ENCODE measurements at regions not wholly inside any gene's neighbourhood (a gene's known extent, or its start where the extent isn't known, plus 50 kb on each side); places are given as distances from the start of the nearest gene placed in this dataset.
"Not testable (repeated sequence)": the region's sequence is repeated elsewhere in the genome, so short reads cannot be mapped to it uniquely, and the experiment has no call there.

DNA sequence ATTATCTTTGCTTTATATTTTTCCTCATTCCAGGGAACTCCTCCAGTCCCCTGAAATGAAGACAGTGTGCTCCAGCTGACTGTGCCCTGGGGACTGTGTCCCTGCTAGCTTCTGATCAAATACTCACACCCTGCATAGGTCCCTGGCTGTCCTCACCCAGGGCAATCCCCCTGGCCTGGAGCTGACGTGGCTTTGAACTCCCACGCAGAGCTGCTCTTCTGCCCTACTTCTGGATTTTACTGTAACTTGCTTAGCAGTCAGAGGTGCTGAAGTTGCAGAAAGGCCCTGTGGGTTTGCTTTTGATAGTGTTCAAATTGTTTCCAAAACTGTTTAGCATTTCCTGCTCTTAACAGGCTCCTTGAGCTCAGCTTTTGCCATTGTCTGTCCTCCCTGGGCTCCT lies 186.5 kb downstream of the FASLG start:
- intact Hi-C loops (cut with DNase I; ENCODE audit: low total_unique reads), result no loop called here
- no peak for DNase-seq (ENCODE audit: low spot score in 2 of 2)
- no peak overlapping the region for H3K4me3 ChIP-seq (ENCODE audit: low read depth, poor library complexity, severe bottlenecking)
- TF ChIP-seq, protein P1, sequence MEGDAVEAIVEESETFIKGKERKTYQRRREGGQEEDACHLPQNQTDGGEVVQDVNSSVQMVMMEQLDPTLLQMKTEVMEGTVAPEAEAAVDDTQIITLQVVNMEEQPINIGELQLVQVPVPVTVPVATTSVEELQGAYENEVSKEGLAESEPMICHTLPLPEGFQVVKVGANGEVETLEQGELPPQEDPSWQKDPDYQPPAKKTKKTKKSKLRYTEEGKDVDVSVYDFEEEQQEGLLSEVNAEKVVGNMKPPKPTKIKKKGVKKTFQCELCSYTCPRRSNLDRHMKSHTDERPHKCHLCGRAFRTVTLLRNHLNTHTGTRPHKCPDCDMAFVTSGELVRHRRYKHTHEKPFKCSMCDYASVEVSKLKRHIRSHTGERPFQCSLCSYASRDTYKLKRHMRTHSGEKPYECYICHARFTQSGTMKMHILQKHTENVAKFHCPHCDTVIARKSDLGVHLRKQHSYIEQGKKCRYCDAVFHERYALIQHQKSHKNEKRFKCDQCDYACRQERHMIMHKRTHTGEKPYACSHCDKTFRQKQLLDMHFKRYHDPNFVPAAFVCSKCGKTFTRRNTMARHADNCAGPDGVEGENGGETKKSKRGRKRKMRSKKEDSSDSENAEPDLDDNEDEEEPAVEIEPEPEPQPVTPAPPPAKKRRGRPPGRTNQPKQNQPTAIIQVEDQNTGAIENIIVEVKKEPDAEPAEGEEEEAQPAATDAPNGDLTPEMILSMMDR (IDR thresholded peaks at IDR 0.05), result no peak
- TF ChIP-seq POLR2A (IDR thresholded peaks at IDR 0.05), result no peak
- WGBS, 2 donors, result 33 to 36% methylated on average over 2 of the region's 2 CpGs

DNA sequence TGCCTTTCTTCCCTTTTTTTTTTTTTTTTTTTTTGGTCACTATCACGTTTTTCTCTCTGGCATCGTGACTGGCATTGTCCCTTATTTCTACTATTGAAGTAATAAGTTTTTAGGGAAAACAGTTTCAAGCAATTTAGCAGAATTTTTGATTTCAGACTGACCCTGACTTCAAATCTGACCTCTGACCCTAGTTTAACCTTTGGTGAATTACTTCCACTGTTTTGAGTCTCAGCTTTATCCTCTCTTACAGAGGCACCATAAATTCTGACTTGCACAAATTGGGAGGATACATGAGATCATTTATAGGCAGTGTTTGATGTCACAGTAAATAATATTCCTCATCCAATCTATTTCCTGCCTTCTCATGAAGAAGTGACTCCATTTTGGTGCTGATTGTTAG lies 187.0 kb downstream of the FASLG start:
- TF ChIP-seq, protein P1 (IDR thresholded peaks at IDR 0.05), result no peak
- TF ChIP-seq POLR2A (IDR thresholded peaks at IDR 0.05), result no peak
- intact Hi-C loops (cut with DNase I; ENCODE audit: low total_unique reads), result no loop called here
- H3K4me3 ChIP-seq (ENCODE audit: low read depth, poor library complexity, severe bottlenecking), result no peak overlapping the region
- 65 to 77% methylated on average over 2 of the region's 2 CpGs for WGBS, 2 donors
- no peak for DNase-seq (ENCODE audit: low spot score in 2 of 2)

DNA sequence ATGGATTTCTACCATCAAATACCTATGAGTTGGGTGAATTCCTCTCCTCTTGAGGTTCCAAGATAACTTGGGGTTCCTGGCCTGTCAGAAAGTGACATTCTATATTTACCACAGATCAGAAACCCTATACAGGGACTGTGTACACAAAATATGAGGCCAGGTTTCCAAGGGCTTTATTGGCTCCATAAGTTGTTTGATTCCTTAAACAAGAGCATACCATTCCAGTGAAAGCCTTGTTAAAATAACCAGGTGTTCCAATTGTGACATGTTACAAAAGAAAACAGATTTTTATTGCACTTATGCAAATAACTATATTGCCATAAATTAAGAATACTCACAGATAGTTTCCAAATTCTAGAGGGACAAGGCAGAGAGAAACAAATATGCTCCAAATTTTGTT lies 188.9 kb downstream of the FASLG start:
- H3K4me3 ChIP-seq (ENCODE audit: low read depth, poor library complexity, severe bottlenecking); intact Hi-C loops (cut with DNase I; ENCODE audit: low total_unique reads); DNase-seq (ENCODE audit: low spot score in 2 of 2): not testable (repeated sequence)

DNA sequence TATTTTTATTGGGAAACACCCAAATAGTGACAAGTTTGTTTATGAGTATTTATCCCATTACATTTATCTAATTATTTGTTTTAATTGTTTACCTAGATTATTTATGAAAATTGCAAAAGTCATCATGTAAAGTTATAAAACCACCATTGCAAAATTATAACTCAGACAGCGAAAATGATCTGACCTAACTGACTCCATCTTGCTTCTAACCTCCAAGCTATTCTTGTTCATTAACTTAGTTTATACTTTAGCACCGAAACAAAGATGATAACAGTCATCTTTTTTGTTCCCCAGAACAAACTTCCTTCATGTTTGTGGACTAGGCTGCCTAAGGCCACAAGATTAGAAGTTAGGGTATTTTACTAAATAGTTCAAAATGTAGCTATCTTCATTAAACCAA lies 190.8 kb downstream of the FASLG start:
- H3K4me3 ChIP-seq (ENCODE audit: low read depth, poor library complexity, severe bottlenecking), result no peak overlapping the region
- no peak for TF ChIP-seq POLR2A (IDR thresholded peaks at IDR 0.05)
- TF ChIP-seq, protein P1 (IDR thresholded peaks at IDR 0.05), result no peak
- 86 to 94% methylated on average over 2 of the region's 2 CpGs for WGBS, 2 donors
- DNase-seq (ENCODE audit: low spot score in 2 of 2), result no peak
- intact Hi-C loops (cut with DNase I; ENCODE audit: low total_unique reads), result no loop called here

DNA sequence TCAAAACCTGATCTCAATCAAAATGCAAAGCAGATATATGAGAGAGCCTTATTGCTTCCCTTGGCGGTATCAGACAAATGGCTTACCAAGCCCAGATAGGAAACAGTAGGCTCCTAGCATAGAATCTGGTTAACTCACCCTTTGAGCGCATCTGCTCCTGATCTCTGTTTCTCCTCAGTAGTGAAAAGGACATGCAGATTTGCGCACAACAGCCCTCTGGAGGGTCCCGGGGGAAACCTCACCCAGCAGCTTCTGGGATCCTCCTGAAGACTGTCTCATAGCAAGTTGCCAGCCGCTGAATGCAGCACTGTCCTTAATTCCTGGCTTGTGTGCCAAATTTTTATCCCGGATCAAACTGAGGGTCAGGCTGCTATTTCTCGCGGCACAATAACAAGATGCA lies 192.2 kb downstream of the FASLG start:
- DNase-seq (ENCODE audit: low spot score in 2 of 2), result no peak
- intact Hi-C loops (cut with DNase I; ENCODE audit: low total_unique reads), result no loop called here
- no peak overlapping the region for H3K4me3 ChIP-seq (ENCODE audit: low read depth, poor library complexity, severe bottlenecking)
- WGBS, 2 donors, result 69 to 71% methylated on average over 8 of the region's 8 CpGs
- TF ChIP-seq, protein P1 (IDR thresholded peaks at IDR 0.05), result no peak
- TF ChIP-seq POLR2A (IDR thresholded peaks at IDR 0.05), result no peak

DNA sequence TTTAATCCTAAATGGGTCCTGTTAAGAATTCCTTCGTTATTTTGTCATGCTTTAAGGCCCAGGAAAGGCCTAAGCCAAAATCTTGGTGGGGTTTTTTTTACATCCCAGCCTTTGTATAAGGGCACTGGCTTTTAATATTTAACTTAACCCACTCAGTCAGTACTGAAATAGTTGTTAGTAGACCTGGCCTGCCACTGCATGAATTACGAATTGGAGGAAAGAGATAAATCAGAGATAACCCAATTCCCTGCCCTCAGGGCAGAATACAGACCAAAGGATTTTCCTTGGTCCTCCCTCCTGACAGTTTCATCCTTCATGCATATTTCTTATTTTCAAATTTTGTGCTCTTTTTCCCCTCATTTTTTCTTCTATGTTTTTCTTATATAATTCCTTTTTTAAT lies 193.0 kb downstream of the FASLG start:
- intact Hi-C loops (cut with DNase I; ENCODE audit: low total_unique reads), result no loop called here
- TF ChIP-seq, protein P1 (IDR thresholded peaks at IDR 0.05), result no peak
- no peak for TF ChIP-seq POLR2A (IDR thresholded peaks at IDR 0.05)
- H3K4me3 ChIP-seq (ENCODE audit: low read depth, poor library complexity, severe bottlenecking), result no peak overlapping the region
- 41 to 54% methylated on average over 2 of the region's 2 CpGs for WGBS, 2 donors
- no peak for DNase-seq (ENCODE audit: low spot score in 2 of 2)

DNA sequence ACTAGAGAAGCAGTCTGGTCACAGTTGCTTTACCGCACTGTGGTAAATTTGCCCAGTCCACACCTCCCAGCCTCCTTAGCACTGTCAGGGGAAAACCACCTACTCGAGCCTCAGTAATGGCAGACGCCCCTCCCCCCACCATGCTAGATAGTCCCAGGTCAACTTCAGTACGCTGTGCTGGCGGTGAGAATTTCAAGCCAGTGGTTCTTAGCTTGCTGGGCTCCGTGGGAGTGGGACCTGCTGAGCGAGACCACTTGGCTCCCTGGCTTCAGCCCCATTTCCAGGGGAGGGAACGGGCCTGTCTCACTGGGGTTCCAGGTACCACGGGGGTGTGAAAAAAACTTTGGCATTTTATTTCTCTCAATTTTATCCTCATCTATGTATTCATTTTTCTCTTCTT lies 194.8 kb downstream of the TNFSF18 start:
- 84 to 86% methylated on average over 9 of the region's 9 CpGs for WGBS, 2 donors
- DNase-seq (ENCODE audit: low spot score in 2 of 2); intact Hi-C loops (cut with DNase I; ENCODE audit: low total_unique reads): not testable (repeated sequence)

More for the DNA sequence above, 194.8 kb downstream of the TNFSF18 start:
- H3K4me3 ChIP-seq (ENCODE audit: low read depth, poor library complexity, severe bottlenecking), result not testable (repeated sequence)
